ENCODE measurements at regions not wholly inside any gene's neighbourhood (a gene's known extent, or its start where the extent isn't known, plus 50 kb on each side); places are given as distances from the start of the nearest gene placed in this dataset.
"Not testable (repeated sequence)": the region's sequence is repeated elsewhere in the genome, so short reads cannot be mapped to it uniquely, and the experiment has no call there.

DNA sequence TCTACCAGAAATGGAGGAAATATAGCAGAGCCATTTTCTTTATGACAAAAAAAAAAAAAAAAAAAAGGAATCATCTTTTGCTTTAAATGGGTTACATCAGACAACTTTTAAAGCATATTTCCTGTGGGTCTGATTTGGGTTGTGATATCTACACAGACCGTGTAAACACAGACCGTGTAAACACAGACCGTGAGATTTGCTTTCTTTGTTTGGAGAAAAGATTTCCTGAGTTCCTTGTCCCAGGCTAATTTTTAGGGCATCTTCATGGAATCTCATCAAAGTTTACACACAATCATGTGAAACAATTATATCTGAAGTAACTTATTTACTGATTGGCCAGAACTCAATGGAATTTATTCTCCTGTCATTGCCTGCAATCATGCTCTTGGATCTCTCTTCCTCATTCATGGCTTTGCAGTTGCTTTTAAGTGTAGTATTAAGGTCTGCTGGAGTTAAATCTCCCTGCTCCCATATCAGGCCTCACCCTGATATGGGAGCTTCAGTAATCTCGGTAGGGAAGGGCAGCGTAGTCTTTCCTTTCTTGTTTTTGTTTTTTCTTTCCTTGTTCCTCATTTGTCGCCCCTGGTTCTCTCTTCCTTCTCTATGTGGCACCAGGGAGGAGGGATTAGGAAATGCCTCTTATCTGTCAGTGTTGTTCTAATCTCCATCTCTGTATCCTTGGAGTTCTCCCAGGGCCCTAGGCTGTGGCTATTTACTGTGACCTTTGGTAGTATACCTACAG, 248.6 kb upstream of the JADE1 start:
- no peak for DNase-seq

DNA sequence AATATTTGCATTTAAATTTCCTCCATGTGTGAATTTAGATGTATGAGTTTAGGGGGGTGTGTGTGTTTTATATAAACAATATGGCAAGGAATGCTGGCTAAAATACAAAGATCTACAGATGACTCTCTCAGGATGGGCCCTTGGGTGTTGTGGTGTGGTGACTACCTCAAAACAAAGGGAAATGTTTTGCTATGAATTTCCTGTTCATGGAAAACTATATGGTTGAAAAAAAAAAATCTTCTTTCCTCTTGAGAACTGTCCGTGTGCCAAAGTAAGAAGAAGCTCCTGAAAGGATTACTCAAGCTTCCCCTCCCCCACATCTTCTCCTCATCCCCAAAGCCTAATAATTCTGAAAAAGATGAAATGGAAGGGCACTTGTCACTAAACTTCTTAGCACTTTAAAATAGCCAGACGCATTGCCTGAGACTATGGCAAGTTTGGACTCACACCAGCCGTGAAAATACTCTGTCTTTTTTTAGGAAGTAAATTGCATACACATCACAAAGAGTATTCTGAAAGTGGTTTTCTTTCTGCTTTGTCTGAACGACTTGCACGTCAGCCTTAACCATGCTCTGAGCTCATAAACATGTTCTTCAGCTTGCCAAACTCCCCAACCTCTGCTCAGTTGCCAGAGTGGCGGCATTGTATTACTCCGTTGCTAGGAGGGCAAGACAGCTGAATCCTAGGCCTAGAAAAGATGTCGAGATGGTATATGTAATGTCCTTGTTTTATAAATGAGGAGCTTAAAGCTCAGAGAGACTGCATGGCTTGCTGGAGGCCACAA, 250.4 kb upstream of the JADE1 start:
- DNase-seq = no peak

DNA sequence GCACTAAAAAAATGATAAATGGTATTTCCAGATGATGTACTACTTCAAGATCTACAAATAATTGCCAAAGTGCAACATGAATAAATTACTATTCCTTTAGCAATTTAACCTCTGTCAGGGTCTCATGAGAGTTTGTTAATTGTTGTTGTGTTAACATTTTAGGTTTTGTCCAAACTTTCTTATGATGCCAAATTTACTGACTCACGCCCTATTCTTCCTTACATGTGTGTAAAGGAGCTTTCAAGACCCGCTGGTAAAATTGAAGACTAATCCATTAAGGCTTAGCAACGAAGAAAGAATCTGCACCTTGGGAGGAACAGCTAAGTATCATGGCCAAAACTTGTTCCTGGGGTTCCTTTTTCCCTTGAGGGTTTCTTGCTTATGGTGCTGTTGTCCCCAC, 252.7 kb upstream of the JADE1 start:
- DNase-seq = no peak

DNA sequence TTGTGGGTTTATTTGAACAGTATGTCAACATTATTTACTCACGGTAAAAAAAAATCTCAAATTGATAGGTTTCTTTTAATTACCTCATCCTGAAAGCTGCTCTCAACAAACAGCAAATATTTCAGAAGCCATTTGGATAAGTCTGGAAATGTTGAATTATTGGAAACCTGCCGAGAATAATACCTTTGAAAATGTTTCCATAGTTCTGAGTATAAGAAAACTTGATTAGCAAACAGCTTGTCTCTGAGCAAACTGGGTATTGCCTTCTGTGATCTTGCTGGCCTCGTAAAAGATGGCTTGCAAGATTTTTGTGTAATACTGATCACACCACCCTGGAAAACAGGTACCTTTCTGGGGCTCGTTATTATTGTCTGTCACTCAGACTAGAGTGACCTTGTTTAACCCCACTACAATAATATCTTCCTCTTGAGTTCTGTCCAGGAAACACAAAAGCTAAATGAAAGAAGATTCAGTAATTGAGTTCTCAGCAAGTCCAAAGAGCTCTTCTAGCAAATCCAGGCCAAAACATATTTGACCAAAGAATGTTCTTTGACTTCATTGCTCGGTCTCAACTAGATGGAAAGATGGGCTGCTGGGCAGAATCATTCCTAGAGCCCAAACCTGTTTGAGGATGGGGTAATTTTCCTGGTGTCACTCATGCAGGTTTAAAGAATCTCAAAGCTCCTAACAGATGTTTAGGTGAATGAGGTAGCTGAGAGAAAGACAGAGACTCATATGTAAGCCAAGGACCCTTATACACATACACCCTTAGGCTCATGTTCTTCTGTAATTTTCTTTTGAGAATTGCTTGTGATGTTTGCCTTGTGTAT, 255.6 kb upstream of the JADE1 start:
- no peak for DNase-seq

DNA sequence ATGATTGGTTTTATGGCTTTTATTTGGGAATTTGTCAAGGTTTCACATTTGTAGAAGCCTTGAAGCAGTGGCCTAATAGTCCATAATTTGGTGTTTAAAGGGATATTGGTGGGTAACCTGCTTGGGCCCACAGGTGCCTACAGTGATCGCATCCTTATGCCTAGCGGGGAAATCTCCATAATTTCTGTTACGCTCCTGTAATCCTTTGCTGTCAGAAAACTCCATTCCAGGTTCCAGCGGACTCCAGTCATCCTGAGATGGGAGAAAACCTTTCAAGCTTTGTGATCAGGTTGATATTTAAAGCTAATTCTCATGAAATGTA, 257.0 kb upstream of the JADE1 start:
- DNase-seq = no peak

DNA sequence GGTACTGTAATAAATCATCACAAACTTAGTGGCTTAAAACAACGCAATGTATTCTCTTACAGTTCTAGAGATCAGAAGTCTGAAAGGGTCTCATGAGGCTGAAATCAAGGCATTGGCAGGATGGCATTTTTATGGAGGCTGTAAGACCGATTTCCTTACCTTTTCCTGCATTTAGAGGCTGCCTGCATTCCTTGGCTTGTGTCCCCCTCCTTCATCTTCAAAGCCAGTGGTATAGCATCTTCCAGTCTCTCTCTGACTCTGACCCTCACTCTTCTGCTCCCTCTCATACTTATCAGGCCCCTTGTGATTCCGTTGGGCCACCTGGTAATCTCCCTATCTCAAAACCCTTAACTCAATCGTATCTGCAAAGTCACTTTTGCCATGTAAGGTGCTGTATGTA, 258.2 kb upstream of the JADE1 start:
- DNase-seq = no peak

DNA sequence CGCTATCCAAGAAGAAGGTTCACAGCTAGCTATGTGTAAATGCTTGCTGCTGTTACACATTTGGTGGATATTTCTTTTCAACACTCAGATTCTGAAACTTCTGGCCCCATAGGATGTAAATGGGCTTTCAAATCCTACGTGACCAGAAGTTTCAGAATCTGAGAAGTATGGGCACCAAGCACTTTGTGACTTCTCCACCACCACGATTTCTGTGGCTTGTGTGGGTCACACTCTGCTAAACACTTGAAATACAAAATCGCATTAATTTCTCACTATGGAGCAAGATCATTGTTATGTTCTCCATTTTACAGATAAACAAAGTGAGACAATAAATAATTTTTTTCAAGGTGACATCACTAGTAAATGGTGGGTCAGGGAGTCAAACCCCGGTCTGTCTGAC, 259.4 kb upstream of the JADE1 start:
- DNase-seq = no peak

DNA sequence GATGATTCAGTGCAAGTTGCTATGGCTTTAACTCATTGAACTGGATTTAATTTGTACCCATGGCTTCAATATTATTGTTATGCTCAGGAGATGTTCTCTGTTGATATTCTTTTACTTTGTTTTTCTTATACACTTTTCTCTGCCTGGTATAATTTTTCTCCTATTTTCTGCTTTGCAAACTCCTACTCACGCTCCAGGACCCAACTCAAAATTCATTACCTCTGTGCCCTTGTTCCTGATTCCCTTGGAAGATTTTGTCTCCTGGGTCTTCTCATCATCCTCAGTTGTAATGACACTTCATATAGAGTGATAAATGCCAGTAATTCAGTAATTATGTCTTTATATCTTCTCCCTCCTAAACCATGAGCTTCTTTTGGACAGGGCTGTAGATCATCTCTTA, 259.9 kb upstream of the JADE1 start:
- DNase-seq = no peak

DNA sequence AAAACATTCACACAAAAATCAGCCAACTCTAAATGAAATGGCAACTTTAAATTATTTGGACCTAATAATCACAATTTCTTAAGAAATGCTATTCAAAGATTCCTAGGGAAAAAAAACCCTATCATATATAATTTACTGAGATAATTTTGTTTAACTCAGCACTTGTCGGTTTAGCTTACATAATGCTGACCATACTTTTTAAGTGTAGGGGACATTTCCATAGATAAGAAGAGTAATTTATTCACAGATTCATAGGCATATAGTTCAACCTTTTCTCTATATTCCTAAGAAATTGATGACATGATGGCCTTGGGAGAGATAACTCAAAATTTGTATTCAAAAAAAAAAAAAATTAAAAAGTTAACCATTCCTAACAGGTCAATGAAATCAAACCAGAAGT, 260.8 kb upstream of the PGRMC2 start:
- DNase-seq = no peak

DNA sequence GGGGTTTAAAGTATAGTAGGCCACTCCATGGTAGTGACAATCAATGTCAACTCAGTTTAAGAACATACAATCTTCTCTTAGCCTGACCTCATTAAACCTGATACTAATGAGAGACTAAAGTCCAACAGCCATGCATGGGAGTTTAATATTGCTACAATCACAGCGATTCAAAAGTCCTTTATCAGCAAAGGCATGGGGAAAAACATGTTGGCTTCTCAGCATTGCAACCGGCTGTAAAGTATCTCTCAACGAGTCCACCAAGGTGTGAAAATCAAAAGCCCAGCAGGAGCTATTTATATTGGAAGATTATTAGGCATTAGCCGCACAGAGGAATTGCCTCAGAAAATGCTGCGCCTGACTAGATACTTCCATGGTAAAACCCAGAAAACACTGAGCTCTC, 256.7 kb upstream of the PGRMC2 start:
- no peak for DNase-seq

DNA sequence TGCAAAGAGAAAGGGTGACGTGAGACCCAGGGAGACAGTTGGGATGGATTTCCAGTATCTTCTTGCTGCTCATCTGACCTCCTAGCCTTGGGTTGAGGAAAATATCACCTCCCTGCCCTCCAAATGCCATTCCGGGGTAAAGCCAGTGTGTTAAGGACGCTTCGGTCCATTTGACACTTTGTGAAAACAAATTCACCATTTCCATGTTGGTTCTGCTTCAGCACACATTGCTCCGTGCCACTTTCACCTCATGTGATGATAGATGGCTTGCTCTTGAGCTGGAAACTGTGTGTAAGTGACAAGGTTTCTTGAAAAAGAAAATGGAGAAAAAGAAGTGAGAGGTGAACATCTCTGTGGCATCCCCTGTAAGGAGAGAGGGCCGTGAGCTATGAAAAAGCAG, 256.1 kb upstream of the PGRMC2 start:
- DNase-seq = no peak

DNA sequence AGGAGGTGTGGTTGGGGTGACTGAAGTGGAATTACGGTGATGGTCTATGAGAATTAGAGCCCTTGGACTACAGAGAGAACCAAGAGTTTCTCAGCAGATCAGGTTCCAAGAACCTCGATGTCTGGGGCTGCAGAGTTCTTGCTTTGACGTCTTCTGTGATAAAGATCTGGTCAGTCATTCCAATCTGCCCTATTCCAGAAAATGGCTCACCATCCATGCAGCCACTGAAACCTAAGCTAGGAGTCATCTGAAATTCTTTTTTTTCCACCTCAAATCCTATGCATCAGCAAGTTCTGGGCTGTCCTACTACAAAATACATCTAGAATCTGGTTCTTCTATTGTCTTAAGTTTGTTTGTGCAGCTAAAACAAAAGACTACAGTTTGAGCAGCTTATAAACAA, 254.4 kb upstream of the PGRMC2 start:
- DNase-seq = no peak

DNA sequence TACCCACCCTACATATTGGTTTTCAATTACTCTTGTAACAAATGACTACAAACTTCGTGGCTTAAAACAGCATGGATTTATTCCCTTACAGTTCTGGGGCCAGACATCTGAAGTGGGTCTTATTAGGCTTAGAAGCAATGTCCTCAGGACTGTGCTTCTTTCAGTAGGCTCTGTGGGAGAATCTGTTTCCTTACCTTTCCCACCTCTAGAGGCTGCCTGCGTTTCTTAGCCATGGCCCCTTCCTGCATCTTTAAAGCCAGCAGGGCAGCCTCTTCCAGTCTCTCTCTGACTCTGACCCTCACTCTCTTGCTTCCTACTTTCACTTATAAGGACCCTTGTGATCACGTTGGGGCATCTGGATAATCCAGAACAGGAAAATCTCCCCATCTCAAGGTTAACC, 252.5 kb upstream of the PGRMC2 start:
- no peak for DNase-seq

DNA sequence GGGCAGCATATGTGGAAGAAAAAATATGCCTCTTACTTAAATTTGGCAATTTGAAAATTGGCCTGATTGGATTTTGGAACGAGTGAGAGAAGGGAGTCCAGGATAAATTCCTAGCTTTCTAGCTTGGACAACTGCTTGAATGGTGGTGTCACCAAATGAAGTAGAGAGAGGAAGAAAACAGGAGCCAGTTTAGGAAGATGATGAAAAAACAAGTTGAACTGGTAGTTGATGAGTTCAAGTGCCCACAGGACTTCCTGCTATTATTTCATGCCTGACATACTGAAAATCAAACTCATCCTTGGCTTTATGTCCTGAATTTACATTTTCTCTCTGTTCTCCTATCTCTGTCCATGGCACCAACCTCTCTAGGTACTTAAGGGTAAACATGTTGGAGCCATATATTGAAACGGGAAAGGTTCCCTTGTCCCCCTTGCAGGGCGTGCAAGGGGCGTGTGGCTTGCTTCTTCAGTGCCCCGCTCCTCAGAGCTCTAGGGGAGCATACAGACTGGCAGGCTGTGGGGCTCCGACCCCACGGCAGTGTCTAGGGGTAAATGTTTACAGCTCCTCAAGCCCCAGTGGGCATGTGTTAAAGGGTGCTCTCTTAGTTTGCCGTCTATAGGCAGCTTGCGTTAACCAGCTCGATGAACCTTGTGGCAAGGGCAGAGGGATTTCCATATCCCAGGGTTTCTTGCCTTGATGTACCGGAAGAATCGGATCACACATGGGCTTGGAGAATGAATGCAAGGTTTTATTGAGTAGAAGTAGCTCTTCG, 250.7 kb upstream of the PGRMC2 start:
- DNase-seq = no peak

DNA sequence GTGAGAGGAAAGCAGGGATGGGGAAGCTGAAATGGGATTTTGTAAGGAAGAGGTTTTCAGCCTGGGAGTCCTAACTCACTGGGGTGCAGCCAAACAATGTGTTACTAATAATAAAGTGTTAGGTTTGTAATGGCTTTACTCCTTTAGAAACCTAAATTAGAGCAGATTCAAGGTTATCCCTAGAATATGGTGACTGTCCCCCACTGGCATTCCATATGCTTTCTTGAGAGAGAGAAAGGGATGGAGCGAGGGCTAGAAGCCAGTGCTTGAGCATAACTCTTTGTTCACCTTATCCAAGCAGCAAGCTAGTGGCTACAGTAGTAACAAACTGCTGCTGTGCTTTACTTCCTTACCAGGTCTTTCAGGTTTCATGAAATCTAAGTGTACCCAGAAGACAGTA, 249.1 kb upstream of the PGRMC2 start:
- no peak for DNase-seq

DNA sequence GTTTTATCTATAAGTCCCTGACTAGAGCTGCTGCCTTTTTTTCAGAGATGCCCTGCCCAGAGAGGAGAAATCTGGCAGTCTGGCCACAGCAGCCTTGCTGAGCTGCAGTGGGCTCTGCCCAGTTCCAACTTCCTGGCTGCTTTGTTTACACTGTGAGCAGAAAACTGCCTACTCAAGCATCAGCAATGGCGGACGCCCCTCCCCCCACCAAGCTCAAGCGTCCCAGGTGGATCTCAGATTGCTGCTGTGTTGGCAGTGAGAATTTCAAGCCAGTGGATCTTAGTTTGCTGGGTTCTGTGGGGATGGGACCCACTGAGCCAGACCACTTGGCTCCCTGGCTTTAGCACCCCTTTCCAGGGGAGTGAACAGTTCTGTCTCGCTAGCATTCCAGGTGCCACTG, 247.9 kb upstream of the PGRMC2 start:
- DNase-seq = not testable (repeated sequence)

DNA sequence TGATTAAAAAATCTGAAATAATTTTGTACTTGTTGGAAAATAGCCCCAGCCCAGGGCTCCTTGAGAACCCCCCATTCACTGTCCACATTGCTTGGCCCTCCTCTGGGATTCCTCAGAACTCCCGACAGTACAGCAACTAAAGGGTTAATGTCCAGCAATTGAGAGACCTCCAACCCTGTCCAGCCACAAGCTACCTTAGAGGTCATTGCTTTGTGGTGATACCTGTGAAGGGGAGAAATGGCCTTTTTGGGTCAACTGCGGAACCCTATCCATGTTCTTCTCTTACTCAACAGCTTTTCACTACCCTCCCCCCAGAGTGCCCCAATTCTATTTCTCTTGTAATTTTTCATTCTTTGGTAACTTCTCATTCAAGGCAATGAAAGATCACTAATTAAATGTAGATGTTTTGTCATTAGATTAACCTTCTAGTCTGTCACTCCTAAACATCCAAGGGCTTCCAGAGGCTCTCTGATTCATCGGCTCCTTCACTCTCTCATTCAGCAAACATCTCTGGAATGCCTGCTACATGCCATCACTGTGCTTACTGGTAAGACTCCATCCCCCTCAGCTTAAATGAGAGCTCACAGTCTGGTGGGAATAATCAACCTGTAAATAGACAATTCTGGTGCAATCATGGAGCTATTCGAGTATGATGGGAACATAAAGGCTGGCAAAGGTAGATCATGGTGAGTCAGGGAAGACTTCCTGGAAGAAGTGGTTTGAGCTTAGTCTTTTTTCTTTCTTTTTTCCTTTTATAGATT, 241.4 kb upstream of the PGRMC2 start:
- no peak for DNase-seq

DNA sequence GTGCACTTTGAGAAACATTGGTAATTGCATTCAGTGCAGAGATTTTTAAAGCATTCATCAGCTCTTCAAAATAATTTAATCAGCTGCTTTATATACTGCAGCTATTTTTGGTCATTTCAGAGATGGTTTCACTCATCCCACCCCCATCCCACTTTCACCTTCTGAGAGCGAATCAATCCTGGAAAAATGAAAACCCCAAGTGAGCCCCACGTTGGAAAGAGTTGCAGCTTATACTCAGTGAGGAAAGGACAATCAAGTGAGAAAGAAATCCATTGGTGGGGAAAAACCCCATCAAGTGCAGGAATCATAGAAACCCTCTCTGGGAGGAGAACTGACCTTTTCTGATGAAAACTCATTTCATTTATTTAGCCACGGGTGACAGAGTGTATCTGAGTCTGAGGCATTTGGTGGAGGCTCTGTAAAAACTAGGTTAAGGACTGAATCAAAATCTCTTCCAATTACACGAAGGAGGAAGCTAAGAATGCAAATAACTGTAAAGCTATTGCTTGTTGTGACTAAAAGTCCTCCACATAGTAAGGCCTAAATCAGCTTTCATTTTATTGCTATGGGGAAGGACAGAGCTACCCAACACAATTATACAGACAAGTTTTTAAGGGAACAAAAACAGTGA, 240.4 kb upstream of the PGRMC2 start:
- DNase-seq = no peak

DNA sequence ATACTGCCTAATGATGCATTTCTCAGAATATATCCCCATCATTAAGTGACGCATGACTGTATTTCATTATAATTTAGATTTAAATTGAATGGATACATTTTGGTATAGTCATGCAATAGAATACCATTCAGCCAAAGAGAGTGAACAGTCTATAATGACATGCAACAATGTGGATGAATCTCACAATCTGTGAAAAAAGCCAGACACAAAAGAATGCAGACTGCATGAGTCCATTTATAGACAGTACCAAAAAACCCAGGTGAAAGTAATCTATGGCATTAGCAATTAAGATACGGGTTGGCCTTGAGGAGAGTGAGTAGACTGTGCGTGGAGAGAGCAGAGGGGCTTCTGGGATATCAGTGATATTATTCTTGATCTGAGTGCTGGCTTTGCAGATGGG, 239.7 kb upstream of the PGRMC2 start:
- DNase-seq = no peak

DNA sequence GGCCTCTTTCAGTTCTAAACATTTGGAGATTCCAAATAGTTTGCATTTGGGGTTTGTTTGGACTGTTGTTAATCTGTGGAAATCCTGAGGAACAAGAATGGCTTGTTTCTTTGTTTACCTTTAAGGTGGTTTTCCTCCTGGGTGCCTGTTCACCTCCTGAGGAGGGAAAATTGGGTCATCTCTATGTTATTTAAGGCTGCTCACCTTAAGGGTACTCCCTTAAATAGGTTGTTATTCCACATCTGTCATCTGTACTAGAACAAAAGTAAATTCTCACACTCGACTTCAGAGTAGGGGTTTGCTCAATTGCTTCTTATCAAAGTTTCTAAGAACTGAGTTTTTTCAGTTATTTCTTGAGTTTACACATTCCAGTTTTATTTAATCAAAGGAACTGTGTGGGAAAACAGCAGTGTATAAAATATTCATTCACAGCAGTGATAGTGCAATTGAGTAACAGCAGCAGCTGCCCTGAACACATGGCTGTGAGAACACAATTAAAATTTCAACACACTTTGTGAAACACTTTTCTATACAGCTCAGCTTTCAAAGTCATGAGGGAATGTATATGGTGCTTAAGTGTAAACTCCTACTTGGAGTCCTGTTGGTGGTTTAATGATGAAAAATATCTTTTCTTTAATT, 238.5 kb upstream of the PGRMC2 start:
- no peak for DNase-seq

DNA sequence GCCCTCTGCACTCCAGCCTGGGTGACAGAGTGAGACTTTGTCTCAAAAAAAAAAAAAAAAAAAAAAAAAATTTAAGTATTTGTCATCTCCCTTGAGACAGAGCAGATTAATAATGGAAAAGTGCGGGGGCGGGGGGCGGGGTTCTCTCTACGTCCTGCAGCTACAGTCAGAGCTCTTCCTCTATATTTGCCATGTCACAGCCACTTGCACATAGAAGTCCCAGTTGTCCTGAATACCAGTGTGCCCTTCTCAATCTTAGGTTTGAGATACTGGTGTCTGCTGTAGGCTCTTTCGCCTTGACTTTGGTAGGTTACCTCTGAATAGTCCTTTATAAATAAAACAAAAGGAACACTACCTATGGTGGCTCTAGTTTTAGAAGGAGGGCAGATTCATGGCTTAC, 237.8 kb upstream of the PGRMC2 start:
- DNase-seq = no peak

Measured in stimulated activated CD4-positive, alpha-beta T cell treated with anti-CD3 and anti-CD28 coated beads, Interleukin-2, amount 100 ng/mL, for 24 hours (primary cell).